ENCODE measurements at regions not wholly inside any gene's neighbourhood (a gene's known extent, or its start where the extent isn't known, plus 50 kb on each side); places are given as distances from the start of the nearest gene placed in this dataset.

- no peaks in the 10 kb centered on the region for H3K4me1 ChIP-seq (replicated peaks)
- no peak for TF ChIP-seq POLR2A (IDR thresholded peaks at IDR 0.05)
- no peak for TF ChIP-seq CTCF (IDR thresholded peaks at IDR 0.05)
- TF ChIP-seq POLR2AphosphoS5 (IDR thresholded peaks at IDR 0.05) = no peak
- H3K9me3 ChIP-seq = no peaks in the 10 kb centered on the region
- intact Hi-C loops (cut with DNase I) = no loop called here
- DNase-seq (ENCODE audit: low spot score) = no peak
- H3K27ac ChIP-seq = no peak overlapping the region
- 7% methylated on average over 1 of the region's 1 CpG for WGBS
- H3K4me3 ChIP-seq = no peak overlapping the region
- no peaks in the 10 kb centered on the region for H3K27me3 ChIP-seq (replicated peaks; ENCODE audit: insufficient read depth)
- H3K36me3 ChIP-seq = no peaks in the 10 kb centered on the region
Measured at GRCh38 chr5:5560016-5560415, 137.5 kb downstream of the ICE1 start.

- TF ChIP-seq POLR2AphosphoS5 (IDR thresholded peaks at IDR 0.05) = no peak
- TF ChIP-seq CTCF (IDR thresholded peaks at IDR 0.05) = no peak
- TF ChIP-seq POLR2A (IDR thresholded peaks at IDR 0.05) = no peak
- Histone ChIP-seq H3K36me3 (no peaks in the 10 kb centered on the region), H3K27ac (no peak overlapping the region), H3K4me3 (no peak overlapping the region), H3K4me1 (replicated peaks) (no peaks in the 10 kb centered on the region), H3K27me3 (replicated peaks; ENCODE audit: insufficient read depth) (no peaks in the 10 kb centered on the region), H3K9me3 (no peaks in the 10 kb centered on the region)
- no peak for DNase-seq (ENCODE audit: low spot score)
- intact Hi-C loops (cut with DNase I) = no loop called here
- WGBS = 79% methylated on average over 15 of the region's 15 CpGs
Measured at GRCh38 chr5:5558638-5559527, 136.4 kb downstream of the ICE1 start.

- intact Hi-C loops (cut with DNase I) = no loop called here
- no peak overlapping the region for H3K4me3 ChIP-seq
- H3K9me3 ChIP-seq = no peaks in the 10 kb centered on the region
- WGBS = 84% methylated on average over 6 of the region's 6 CpGs
- H3K4me1 ChIP-seq (replicated peaks) = no peaks in the 10 kb centered on the region
- no peak for TF ChIP-seq CTCF (IDR thresholded peaks at IDR 0.05)
- TF ChIP-seq POLR2A (IDR thresholded peaks at IDR 0.05) = no peak
- no peak for TF ChIP-seq POLR2AphosphoS5 (IDR thresholded peaks at IDR 0.05)
- no peak for DNase-seq (ENCODE audit: low spot score)
- no peaks in the 10 kb centered on the region for H3K36me3 ChIP-seq
- no peaks in the 10 kb centered on the region for H3K27me3 ChIP-seq (replicated peaks; ENCODE audit: insufficient read depth)
- H3K27ac ChIP-seq = no peak overlapping the region
Measured at GRCh38 chr5:5558102-5558501, 135.6 kb downstream of the ICE1 start.

- DNase-seq (ENCODE audit: low spot score) = no peak
- H3K36me3 ChIP-seq = no peaks in the 10 kb centered on the region
- WGBS = 85% methylated on average over 4 of the region's 4 CpGs
Measured at GRCh38 chr5:5551499-5551898, 129.0 kb downstream of the ICE1 start.

GRCh38 chr5:5546408-5546807 is 123.9 kb downstream of the ICE1 start:
- TF ChIP-seq POLR2A (IDR thresholded peaks at IDR 0.05) (no peak), CTCF (IDR thresholded peaks at IDR 0.05) (no peak), POLR2AphosphoS5 (IDR thresholded peaks at IDR 0.05) (no peak)
- no peak overlapping the region for H3K27ac ChIP-seq
- H3K4me1 ChIP-seq (replicated peaks) = no peaks in the 10 kb centered on the region
- H3K36me3 ChIP-seq = no peaks in the 10 kb centered on the region
- intact Hi-C loops (cut with DNase I) = no loop called here
- no peak for DNase-seq (ENCODE audit: low spot score)
- no peaks in the 10 kb centered on the region for H3K27me3 ChIP-seq (replicated peaks; ENCODE audit: insufficient read depth)
- H3K9me3 ChIP-seq = no peaks in the 10 kb centered on the region
- H3K4me3 ChIP-seq = no peak overlapping the region
- 86% methylated on average over 3 of the region's 3 CpGs for WGBS

More at GRCh38 chr5:5551499-5551898, 129.0 kb downstream of the ICE1 start:
- H3K4me1 ChIP-seq (replicated peaks) = no peaks in the 10 kb centered on the region
- H3K9me3 ChIP-seq = no peaks in the 10 kb centered on the region
- no peak for TF ChIP-seq POLR2A (IDR thresholded peaks at IDR 0.05)
- no peak for TF ChIP-seq POLR2AphosphoS5 (IDR thresholded peaks at IDR 0.05)
- no peaks in the 10 kb centered on the region for H3K27me3 ChIP-seq (replicated peaks; ENCODE audit: insufficient read depth)
- H3K27ac ChIP-seq = no peak overlapping the region
- no peak overlapping the region for H3K4me3 ChIP-seq
- intact Hi-C loops (cut with DNase I) = no loop called here
